ENCODE measurements at regions not wholly inside any gene's neighbourhood (a gene's known extent, or its start where the extent isn't known, plus 50 kb on each side); places are given as distances from the start of the nearest gene placed in this dataset.

- no peak for DNase-seq
These were observed 343.0 kb downstream of the NUF2 start for GRCh38 chr1:163664671-163665335.

GRCh38 chr1:163668472-163668871, 346.7 kb downstream of the NUF2 start:
- DNase-seq, result no peak

GRCh38 chr1:163670989-163671757, 349.4 kb downstream of the NUF2 start:
- no peak for DNase-seq

- no peak for DNase-seq
These were observed 351.4 kb downstream of the NUF2 start for GRCh38 chr1:163672976-163673758.

- DNase-seq, result no peak
These were observed 352.0 kb downstream of the NUF2 start for GRCh38 chr1:163673759-163674151.

- no peak for DNase-seq
These were observed 352.5 kb downstream of the NUF2 start for GRCh38 chr1:163674236-163674635.

- no peak for DNase-seq
These were observed 363.0 kb downstream of the NUF2 start for GRCh38 chr1:163684785-163685184.

GRCh38 chr1:163692266-163692665, 370.5 kb downstream of the NUF2 start:
- no peak for DNase-seq

GRCh38 chr1:163697137-163697536, 375.4 kb downstream of the NUF2 start:
- no peak for DNase-seq

- no peak for DNase-seq
These were observed 380.1 kb downstream of the NUF2 start for GRCh38 chr1:163701783-163702374.

GRCh38 chr1:163703794-163704193, 382.0 kb downstream of the NUF2 start:
- no peak for DNase-seq

- no peak for DNase-seq
These were observed 385.2 kb downstream of the NUF2 start for GRCh38 chr1:163706915-163707314.

- no peak for DNase-seq
These were observed 387.9 kb downstream of the NUF2 start for GRCh38 chr1:163709636-163710035.

GRCh38 chr1:163712321-163712720, 390.6 kb downstream of the NUF2 start:
- no peak for DNase-seq

- no peak for DNase-seq
These were observed 398.5 kb downstream of the NUF2 start for GRCh38 chr1:163720294-163720693.

GRCh38 chr1:163725551-163725950, 403.8 kb downstream of the NUF2 start:
- DNase-seq, result no peak

GRCh38 chr1:163730411-163730821, 408.7 kb downstream of the NUF2 start:
- DNase-seq, result no peak

- no peak for DNase-seq
These were observed 415.5 kb downstream of the NUF2 start for GRCh38 chr1:163737261-163737660.

- no peak for DNase-seq
These were observed 422.6 kb downstream of the NUF2 start for GRCh38 chr1:163744301-163744887.

- DNase-seq, result no peak
These were observed 423.4 kb downstream of the NUF2 start for GRCh38 chr1:163745204-163745603.

GRCh38 chr1:163747261-163747660, 425.5 kb downstream of the NUF2 start:
- no peak for DNase-seq

- no peak for DNase-seq
These were observed 426.1 kb downstream of the NUF2 start for GRCh38 chr1:163747855-163748254.
